T-helper 2 cell treated with Interferon-gamma antibody and Interleukin-4, amounts not matched to agents 5 μg/mL and 100 μg/mL, for 36 hours (primary cell): ENCODE measurements at regions not wholly inside any gene's neighbourhood (a gene's known extent, or its start where the extent isn't known, plus 50 kb on each side); places are given as distances from the start of the nearest gene placed in this dataset.
A peak's percentile ranks its signal among the peaks of the same experiment; 100 is the strongest.
"Not testable (repeated sequence)": the region's sequence is repeated elsewhere in the genome, so short reads cannot be mapped to it uniquely, and the experiment has no call there.

Source experiments
- DNase-seq: peaks from one replicate; pipeline ENCODE4 v3.0.0; 2021; ENCODE audit warnings: low spot score
- H3K27ac Mint-ChIP-seq: one replicate; pipeline ENCODE4 v1.8.0; 2021; ENCODE audit warnings: mild to moderate bottlenecking, mixed read lengths
- H3K27me3 Mint-ChIP-seq: one replicate; pipeline ENCODE4 v1.8.0; 2021; ENCODE audit warnings: low read depth, mixed read lengths
- H3K36me3 Mint-ChIP-seq: one replicate; pipeline ENCODE4 v1.8.0; 2021; ENCODE audit warnings: low read depth, mixed read lengths
- H3K4me1 Mint-ChIP-seq: one replicate; pipeline ENCODE4 v1.8.0; 2021; ENCODE audit warnings: low read depth, mixed read lengths
- H3K4me3 Mint-ChIP-seq: one replicate; pipeline ENCODE4 v1.8.0; 2022; ENCODE audit warnings: mild to moderate bottlenecking, moderate library complexity, mixed read lengths
- H3K9me3 Mint-ChIP-seq: one replicate; pipeline ENCODE4 v1.8.0; 2021; ENCODE audit warnings: mixed read lengths

GRCh38 chr14:22221508-22221907 lies 367.5 kb downstream of the DAD1 start:
- peaks cover 6% of the 10 kb centered on the region for H3K4me1 Mint-ChIP-seq
- peak overlapping the region; percentile 31 for H3K27ac Mint-ChIP-seq

GRCh38 chr14:22220427-22220826 lies 368.6 kb downstream of the DAD1 start:
- DNase-seq: no peak
- Mint-ChIP-seq H3K36me3 (no peaks in the 10 kb centered on the region), H3K9me3 (no peaks in the 10 kb centered on the region), H3K4me3 (no peak overlapping the region), H3K4me1 (peaks cover 6% of the 10 kb centered on the region), H3K27me3 (no peaks in the 10 kb centered on the region), H3K27ac (no peak overlapping the region)

More at GRCh38 chr14:22221508-22221907, 367.5 kb downstream of the DAD1 start:
- Mint-ChIP-seq H3K36me3 (no peaks in the 10 kb centered on the region), H3K9me3 (no peaks in the 10 kb centered on the region), H3K27me3 (no peaks in the 10 kb centered on the region), H3K4me3 (peak overlapping the region; percentile 69)
- no peak for DNase-seq

GRCh38 chr14:22218728-22219127 lies 370.3 kb downstream of the DAD1 start:
- no peak overlapping the region for H3K27ac Mint-ChIP-seq
- no peak overlapping the region for H3K4me3 Mint-ChIP-seq
- H3K9me3 Mint-ChIP-seq: no peaks in the 10 kb centered on the region
- DNase-seq: no peak
- no peaks in the 10 kb centered on the region for H3K27me3 Mint-ChIP-seq
- no peaks in the 10 kb centered on the region for H3K36me3 Mint-ChIP-seq
- H3K4me1 Mint-ChIP-seq: peaks cover 6% of the 10 kb centered on the region

GRCh38 chr14:22213120-22213519 lies 375.9 kb downstream of the DAD1 start:
- Mint-ChIP-seq H3K36me3 (no peaks in the 10 kb centered on the region), H3K27ac (no peak overlapping the region), H3K27me3 (no peaks in the 10 kb centered on the region), H3K9me3 (no peaks in the 10 kb centered on the region), H3K4me1 (no peaks in the 10 kb centered on the region), H3K4me3 (no peak overlapping the region)
- no peak for DNase-seq

GRCh38 chr14:22210906-22211305 lies 378.1 kb downstream of the DAD1 start:
- peaks cover 4% of the 10 kb centered on the region for H3K4me1 Mint-ChIP-seq
- H3K4me3 Mint-ChIP-seq: no peak overlapping the region
- no peak overlapping the region for H3K27ac Mint-ChIP-seq
- H3K36me3 Mint-ChIP-seq: no peaks in the 10 kb centered on the region
- H3K9me3 Mint-ChIP-seq: no peaks in the 10 kb centered on the region
- no peak for DNase-seq
- no peaks in the 10 kb centered on the region for H3K27me3 Mint-ChIP-seq

- no peaks in the 10 kb centered on the region for H3K27me3 Mint-ChIP-seq
- H3K4me1 Mint-ChIP-seq: peaks cover 4% of the 10 kb centered on the region
- H3K27ac Mint-ChIP-seq: no peak overlapping the region
- H3K9me3 Mint-ChIP-seq: no peaks in the 10 kb centered on the region
- no peaks in the 10 kb centered on the region for H3K36me3 Mint-ChIP-seq
- no peak overlapping the region for H3K4me3 Mint-ChIP-seq
- DNase-seq: no peak
Measured at GRCh38 chr14:22210026-22210425, 379.0 kb downstream of the DAD1 start.

GRCh38 chr14:22203036-22203435 lies 386.0 kb downstream of the DAD1 start:
- H3K9me3 Mint-ChIP-seq: no peaks in the 10 kb centered on the region
- no peaks in the 10 kb centered on the region for H3K27me3 Mint-ChIP-seq
- H3K4me1 Mint-ChIP-seq: peaks cover 19% of the 10 kb centered on the region
- H3K4me3 Mint-ChIP-seq: peak overlapping the region; percentile 69
- H3K27ac Mint-ChIP-seq: peak overlapping the region; percentile 52
- no peak for DNase-seq
- H3K36me3 Mint-ChIP-seq: no peaks in the 10 kb centered on the region

- H3K4me1 Mint-ChIP-seq: peaks cover 22% of the 10 kb centered on the region
- H3K36me3 Mint-ChIP-seq: no peaks in the 10 kb centered on the region
- no peak for DNase-seq
- no peaks in the 10 kb centered on the region for H3K9me3 Mint-ChIP-seq
- peak overlapping the region; percentile 69 for H3K4me3 Mint-ChIP-seq
- no peaks in the 10 kb centered on the region for H3K27me3 Mint-ChIP-seq
- H3K27ac Mint-ChIP-seq: peak overlapping the region; percentile 48
Measured at GRCh38 chr14:22202313-22202712, 386.7 kb downstream of the DAD1 start.

GRCh38 chr14:22200977-22201605 lies 387.9 kb downstream of the DAD1 start:
- H3K27ac Mint-ChIP-seq: peak overlapping the region; percentile 45
- H3K9me3 Mint-ChIP-seq: no peaks in the 10 kb centered on the region
- peaks cover 18% of the 10 kb centered on the region for H3K4me1 Mint-ChIP-seq
- H3K4me3 Mint-ChIP-seq: no peak overlapping the region
- H3K36me3 Mint-ChIP-seq: no peaks in the 10 kb centered on the region
- H3K27me3 Mint-ChIP-seq: no peaks in the 10 kb centered on the region
- no peak for DNase-seq

- H3K36me3 Mint-ChIP-seq: not testable (repeated sequence)
Measured at GRCh38 chr14:22200131-22200530, 388.9 kb downstream of the DAD1 start.

GRCh38 chr14:22194664-22195063 lies 394.4 kb downstream of the DAD1 start:
- Mint-ChIP-seq H3K27me3 (no peaks in the 10 kb centered on the region), H3K9me3 (no peaks in the 10 kb centered on the region), H3K4me1 (peaks cover 4% of the 10 kb centered on the region), H3K27ac (no peak overlapping the region), H3K4me3 (no peak overlapping the region), H3K36me3 (no peaks in the 10 kb centered on the region)
- DNase-seq: no peak

More at GRCh38 chr14:22200131-22200530, 388.9 kb downstream of the DAD1 start:
- Mint-ChIP-seq H3K4me1 (peaks cover 18% of the 10 kb centered on the region), H3K27ac (peak overlapping the region; percentile 58)
- H3K9me3 Mint-ChIP-seq, H3K4me3 Mint-ChIP-seq, H3K27me3 Mint-ChIP-seq, DNase-seq: not testable (repeated sequence)

- H3K27ac Mint-ChIP-seq: no peak overlapping the region
- no peak overlapping the region for H3K4me3 Mint-ChIP-seq
Measured at GRCh38 chr14:22190411-22191191, 398.4 kb downstream of the DAD1 start.

GRCh38 chr14:22189881-22190280 lies 399.1 kb downstream of the DAD1 start:
- Mint-ChIP-seq H3K4me1 (no peaks in the 10 kb centered on the region), H3K36me3 (no peaks in the 10 kb centered on the region), H3K4me3 (no peak overlapping the region), H3K27ac (no peak overlapping the region), H3K27me3 (no peaks in the 10 kb centered on the region), H3K9me3 (no peaks in the 10 kb centered on the region)
- no peak for DNase-seq

More at GRCh38 chr14:22190411-22191191, 398.4 kb downstream of the DAD1 start:
- DNase-seq: no peak
- Mint-ChIP-seq H3K4me1 (no peaks in the 10 kb centered on the region), H3K9me3 (no peaks in the 10 kb centered on the region), H3K36me3 (no peaks in the 10 kb centered on the region), H3K27me3 (no peaks in the 10 kb centered on the region)

- no peak for DNase-seq
- Mint-ChIP-seq H3K4me1 (no peaks in the 10 kb centered on the region), H3K27ac (no peak overlapping the region), H3K9me3 (no peaks in the 10 kb centered on the region), H3K36me3 (no peaks in the 10 kb centered on the region), H3K4me3 (no peak overlapping the region), H3K27me3 (no peaks in the 10 kb centered on the region)
Measured at GRCh38 chr14:22188318-22188717, 400.7 kb downstream of the DAD1 start.
